K562 (cell line): ENCODE measurements at regions not wholly inside any gene's neighbourhood (a gene's known extent, or its start where the extent isn't known, plus 50 kb on each side); places are given as distances from the start of the nearest gene placed in this dataset.

Source experiments
- ARID3A ChIP-seq: IDR thresholded peaks from 2 replicates; pipeline ENCODE4 v1.6.1; 2012; ENCODE audit warnings: low read depth, low read length, improper control_type of control experiment, borderline replicate concordance
- CEBPB ChIP-seq: fragments of 450-650 bp; IDR thresholded peaks from 2 replicates; pipeline ENCODE4 v1.6.1; 2016; ENCODE audit warnings: missing genetic modification characterization, missing compliant biosample characterization
- CXXC5 ChIP-seq: fragments of 250-450 bp; sonication (Bioruptor Pico); IDR thresholded peaks from 2 replicates; pipeline ENCODE4 v1.8.0; 2022; ENCODE audit warnings: inconsistent platforms, mild to moderate bottlenecking, moderate library complexity
- FOXP4 ChIP-seq: sonication (generic); formaldehyde crosslinking; IDR thresholded peaks from 2 replicates; pipeline ENCODE4 v1.8.0; 2022; ENCODE audit warnings: mild to moderate bottlenecking, missing genetic modification reagents, borderline replicate concordance
- LARP7 ChIP-seq: fragments of 450-650 bp; IDR thresholded peaks from 2 replicates; pipeline ENCODE4 v1.6.1; 2016
- MAFF ChIP-seq: IDR thresholded peaks from 2 replicates; pipeline ENCODE4 v1.6.1; 2012; ENCODE audit warnings: low read length, improper control_type of control experiment
- MAFK ChIP-seq: IDR thresholded peaks from 2 replicates; pipeline ENCODE4 v1.6.1; 2011; ENCODE audit warnings: low read length, improper control_type of control experiment
- MCM7 ChIP-seq, 2 experiments: fragments of 450-650 bp; IDR thresholded peaks; 2 replicates each; pipeline ENCODE4 v1.6.1; 2016 to 2018
- NELFE ChIP-seq: IDR thresholded peaks from 2 replicates; pipeline ENCODE4 v1.6.1; 2011; ENCODE audit warnings: mild to moderate bottlenecking; ENCODE audit not compliant: insufficient read depth, insufficient read length
- NR2F6 ChIP-seq: fragments of 450-650 bp; formaldehyde crosslinking; IDR thresholded peaks from 2 replicates; pipeline ENCODE4 v1.4.0; 2020; ENCODE audit warnings: mild to moderate bottlenecking
- NRF1 ChIP-seq, 2 experiments: fragments of 450-650 bp; IDR thresholded peaks in 1 of 2; conservative IDR thresholded peaks in 1 of 2; 2 replicates each; pipeline ENCODE4 v1.6.1; 2014; ENCODE audit warnings: mild to moderate bottlenecking in 2 of 2
- TF ChIP-seq, protein P1 (sequence below), 2 experiments: fragments of 450-650 bp; formaldehyde crosslinking in 1 of 2; IDR thresholded peaks; 2 replicates each; pipeline versions ENCODE4 v1.4.0 to v1.6.1; 2014 to 2020; ENCODE audit warnings: mild to moderate bottlenecking in 2 of 2, borderline replicate concordance in 1 of 2, low read depth in 1 of 2

GRCh38 chr3:193853511-193854219 is 260.7 kb downstream of the OPA1 start (continued):
- TF ChIP-seq FOXP4 (CRISPR knock-in tag) (no peak), MAFF (no peak; the same call in 1 of the 2 replicates), NRF1 (conservative IDR thresholded peaks at IDR 0.05 in 1 of 2, IDR thresholded peaks at IDR 0.05 in 1 of 2) (no peak), ARID3A (peak; percentile 86; the same call in 1 of the 2 replicates), MAFK (no peak), CXXC5 (CRISPR knock-in tag) (peak; percentile 74), CEBPB (no peak), MCM7 (IDR thresholded peaks at IDR 0.05) (no peak), NR2F6 (no peak), NELFE (no peak), LARP7 (no peak)
- TF ChIP-seq, protein P1, sequence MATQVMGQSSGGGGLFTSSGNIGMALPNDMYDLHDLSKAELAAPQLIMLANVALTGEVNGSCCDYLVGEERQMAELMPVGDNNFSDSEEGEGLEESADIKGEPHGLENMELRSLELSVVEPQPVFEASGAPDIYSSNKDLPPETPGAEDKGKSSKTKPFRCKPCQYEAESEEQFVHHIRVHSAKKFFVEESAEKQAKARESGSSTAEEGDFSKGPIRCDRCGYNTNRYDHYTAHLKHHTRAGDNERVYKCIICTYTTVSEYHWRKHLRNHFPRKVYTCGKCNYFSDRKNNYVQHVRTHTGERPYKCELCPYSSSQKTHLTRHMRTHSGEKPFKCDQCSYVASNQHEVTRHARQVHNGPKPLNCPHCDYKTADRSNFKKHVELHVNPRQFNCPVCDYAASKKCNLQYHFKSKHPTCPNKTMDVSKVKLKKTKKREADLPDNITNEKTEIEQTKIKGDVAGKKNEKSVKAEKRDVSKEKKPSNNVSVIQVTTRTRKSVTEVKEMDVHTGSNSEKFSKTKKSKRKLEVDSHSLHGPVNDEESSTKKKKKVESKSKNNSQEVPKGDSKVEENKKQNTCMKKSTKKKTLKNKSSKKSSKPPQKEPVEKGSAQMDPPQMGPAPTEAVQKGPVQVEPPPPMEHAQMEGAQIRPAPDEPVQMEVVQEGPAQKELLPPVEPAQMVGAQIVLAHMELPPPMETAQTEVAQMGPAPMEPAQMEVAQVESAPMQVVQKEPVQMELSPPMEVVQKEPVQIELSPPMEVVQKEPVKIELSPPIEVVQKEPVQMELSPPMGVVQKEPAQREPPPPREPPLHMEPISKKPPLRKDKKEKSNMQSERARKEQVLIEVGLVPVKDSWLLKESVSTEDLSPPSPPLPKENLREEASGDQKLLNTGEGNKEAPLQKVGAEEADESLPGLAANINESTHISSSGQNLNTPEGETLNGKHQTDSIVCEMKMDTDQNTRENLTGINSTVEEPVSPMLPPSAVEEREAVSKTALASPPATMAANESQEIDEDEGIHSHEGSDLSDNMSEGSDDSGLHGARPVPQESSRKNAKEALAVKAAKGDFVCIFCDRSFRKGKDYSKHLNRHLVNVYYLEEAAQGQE (IDR thresholded peaks at IDR 0.05; ENCODE audit: borderline replicate concordance), result peak; percentile 10; the same call in 1 of the 2 replicates
- TF ChIP-seq, protein P1 (CRISPR knock-in tag; IDR thresholded peaks at IDR 0.05; ENCODE audit: low read depth), result no peak
